ENCODE measurements at regions not wholly inside any gene's neighbourhood (a gene's known extent, or its start where the extent isn't known, plus 50 kb on each side); places are given as distances from the start of the nearest gene placed in this dataset.

DNA sequence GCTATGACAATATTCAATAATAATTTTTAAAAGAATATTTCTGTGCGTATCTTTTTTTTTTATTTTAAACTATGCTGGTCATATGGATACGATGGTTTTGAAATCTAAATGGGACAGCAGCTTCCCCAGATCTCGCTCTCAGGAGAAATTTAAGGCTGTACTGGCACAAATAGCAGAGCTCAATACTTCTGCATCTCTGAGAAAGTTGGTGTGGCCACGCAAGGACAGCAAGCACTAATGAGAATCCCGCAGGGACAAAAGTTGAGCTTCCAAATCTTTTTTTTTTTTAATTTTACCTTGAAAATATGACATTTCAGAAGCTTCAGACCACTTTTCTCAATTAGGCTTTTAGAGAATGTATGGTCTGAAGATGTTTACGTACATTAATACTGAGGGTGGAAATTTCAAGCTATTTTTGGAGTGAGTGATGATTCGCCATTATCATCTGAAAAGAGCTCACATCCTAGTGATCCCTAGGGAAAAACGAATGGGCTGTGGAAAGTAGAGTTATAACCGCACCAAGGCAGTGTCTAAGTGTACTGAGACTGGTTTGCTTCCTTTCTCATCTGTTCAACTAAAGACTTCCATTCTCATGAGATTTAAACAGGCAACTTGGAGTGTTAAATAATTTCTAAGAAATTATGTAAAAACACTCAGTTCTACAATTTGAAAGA is 840.0 kb downstream of the C6orf118 start (continued):
- TF ChIP-seq, protein P1, sequence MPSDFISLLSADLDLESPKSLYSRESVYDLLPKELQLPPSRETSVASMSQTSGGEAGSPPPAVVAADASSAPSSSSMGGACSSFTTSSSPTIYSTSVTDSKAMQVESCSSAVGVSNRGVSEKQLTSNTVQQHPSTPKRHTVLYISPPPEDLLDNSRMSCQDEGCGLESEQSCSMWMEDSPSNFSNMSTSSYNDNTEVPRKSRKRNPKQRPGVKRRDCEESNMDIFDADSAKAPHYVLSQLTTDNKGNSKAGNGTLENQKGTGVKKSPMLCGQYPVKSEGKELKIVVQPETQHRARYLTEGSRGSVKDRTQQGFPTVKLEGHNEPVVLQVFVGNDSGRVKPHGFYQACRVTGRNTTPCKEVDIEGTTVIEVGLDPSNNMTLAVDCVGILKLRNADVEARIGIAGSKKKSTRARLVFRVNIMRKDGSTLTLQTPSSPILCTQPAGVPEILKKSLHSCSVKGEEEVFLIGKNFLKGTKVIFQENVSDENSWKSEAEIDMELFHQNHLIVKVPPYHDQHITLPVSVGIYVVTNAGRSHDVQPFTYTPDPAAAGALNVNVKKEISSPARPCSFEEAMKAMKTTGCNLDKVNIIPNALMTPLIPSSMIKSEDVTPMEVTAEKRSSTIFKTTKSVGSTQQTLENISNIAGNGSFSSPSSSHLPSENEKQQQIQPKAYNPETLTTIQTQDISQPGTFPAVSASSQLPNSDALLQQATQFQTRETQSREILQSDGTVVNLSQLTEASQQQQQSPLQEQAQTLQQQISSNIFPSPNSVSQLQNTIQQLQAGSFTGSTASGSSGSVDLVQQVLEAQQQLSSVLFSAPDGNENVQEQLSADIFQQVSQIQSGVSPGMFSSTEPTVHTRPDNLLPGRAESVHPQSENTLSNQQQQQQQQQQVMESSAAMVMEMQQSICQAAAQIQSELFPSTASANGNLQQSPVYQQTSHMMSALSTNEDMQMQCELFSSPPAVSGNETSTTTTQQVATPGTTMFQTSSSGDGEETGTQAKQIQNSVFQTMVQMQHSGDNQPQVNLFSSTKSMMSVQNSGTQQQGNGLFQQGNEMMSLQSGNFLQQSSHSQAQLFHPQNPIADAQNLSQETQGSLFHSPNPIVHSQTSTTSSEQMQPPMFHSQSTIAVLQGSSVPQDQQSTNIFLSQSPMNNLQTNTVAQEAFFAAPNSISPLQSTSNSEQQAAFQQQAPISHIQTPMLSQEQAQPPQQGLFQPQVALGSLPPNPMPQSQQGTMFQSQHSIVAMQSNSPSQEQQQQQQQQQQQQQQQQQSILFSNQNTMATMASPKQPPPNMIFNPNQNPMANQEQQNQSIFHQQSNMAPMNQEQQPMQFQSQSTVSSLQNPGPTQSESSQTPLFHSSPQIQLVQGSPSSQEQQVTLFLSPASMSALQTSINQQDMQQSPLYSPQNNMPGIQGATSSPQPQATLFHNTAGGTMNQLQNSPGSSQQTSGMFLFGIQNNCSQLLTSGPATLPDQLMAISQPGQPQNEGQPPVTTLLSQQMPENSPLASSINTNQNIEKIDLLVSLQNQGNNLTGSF (CRISPR knock-in tag; IDR thresholded peaks at IDR 0.05), result no peak
- TF ChIP-seq ZNF350 (CRISPR knock-in tag; IDR thresholded peaks at IDR 0.05; ENCODE audit: borderline replicate concordance, low read depth) (no peak), ZNF326 (CRISPR knock-in tag; IDR thresholded peaks at IDR 0.05; ENCODE audit: borderline replicate concordance) (no peak), TBL1XR1 (IDR thresholded peaks at IDR 0.05; ENCODE audit: borderline replicate concordance, low read length, partially characterized antibody) (no peak), HOXA5 (CRISPR knock-in tag; IDR thresholded peaks at IDR 0.05) (no peak), CENPX (CRISPR knock-in tag; IDR thresholded peaks at IDR 0.05) (no peak), TBX2 (CRISPR knock-in tag; IDR thresholded peaks at IDR 0.05; ENCODE audit: borderline replicate concordance) (no peak), ZNF549 (CRISPR knock-in tag; IDR thresholded peaks at IDR 0.05) (no peak), THRA (CRISPR knock-in tag; IDR thresholded peaks at IDR 0.05; ENCODE audit: borderline replicate concordance) (no peak), KDM3A (CRISPR knock-in tag; IDR thresholded peaks at IDR 0.05; ENCODE audit: low read depth) (no peak), ZNF354B (CRISPR knock-in tag; IDR thresholded peaks at IDR 0.05) (no peak), KLF11 (CRISPR knock-in tag; IDR thresholded peaks at IDR 0.05) (no peak), ATF6 (CRISPR knock-in tag; conservative IDR thresholded peaks at IDR 0.05) (no peak), ZNF362 (CRISPR knock-in tag; IDR thresholded peaks at IDR 0.05; ENCODE audit: borderline replicate concordance) (no peak), MZF1 (CRISPR knock-in tag; IDR thresholded peaks at IDR 0.05; ENCODE audit: borderline replicate concordance) (no peak), PHF8 (CRISPR knock-in tag; IDR thresholded peaks at IDR 0.05) (no peak)

Data from HepG2 (cell line).